Left cardiac atrium (tissue), 4 donors: ENCODE measurements at regions not wholly inside any gene's neighbourhood (a gene's known extent, or its start where the extent isn't known, plus 50 kb on each side); places are given as distances from the start of the nearest gene placed in this dataset.

Experiments used
- ATAC-seq, 2 donors: fragments of 200-7000 bp; cut with Tn5 transposase; one replicate each; pipeline ENCODE4 v1.9.1; 2020; ENCODE audit warnings: mild to moderate bottlenecking in 2 of 2, moderate library complexity in 2 of 2
- DNase-seq: peaks from one replicate; pipeline ENCODE4 v3.0.0-alpha.2; 2020
- intact Hi-C, 2 donors: fragments of 100-400 bp; cut with DNase I; formaldehyde crosslinking; loops; one replicate each; pipeline versions ENCODE4 v1.14.1 to v1.15.1; 2022 to 2023
- donor health status: DM: no; HTN: yes; CAD: no.
- donor health status: DM: no; HTN: yes; CAD: no; lungs with severe emphysema.
- donor health status: DM: yes; HTN: yes; CAD: no.
- donor health status: Dilated cardiomyopathy.

DNA sequence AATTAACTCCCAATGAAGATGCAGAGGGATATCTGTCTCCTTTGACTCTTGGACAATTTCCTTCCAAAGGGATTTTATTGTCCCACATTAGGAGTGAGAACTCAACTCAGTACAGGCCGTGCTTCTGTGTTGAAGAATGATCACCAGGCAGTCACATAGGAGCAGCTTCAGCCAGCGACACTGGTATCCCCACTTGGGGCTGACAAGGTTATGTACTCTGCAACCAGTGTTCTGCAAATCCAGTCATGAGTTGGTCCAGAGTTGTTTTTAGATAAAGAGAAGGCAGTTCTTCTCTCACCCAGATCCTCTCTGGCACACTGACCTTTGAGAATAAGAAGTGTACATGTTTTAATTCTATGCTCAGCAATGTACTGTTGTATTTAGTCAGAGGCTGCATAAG lies 415.8 kb downstream of the SETD4 start:
- ATAC-seq (no peak), DNase-seq (no peak)
- intact Hi-C loops = no loop called here

GRCh38 chr21:35643176-35643575 lies 417.1 kb downstream of the SETD4 start:
- DNase-seq = no peak
- ATAC-seq = no peak
- intact Hi-C loops = no loop called here

DNA sequence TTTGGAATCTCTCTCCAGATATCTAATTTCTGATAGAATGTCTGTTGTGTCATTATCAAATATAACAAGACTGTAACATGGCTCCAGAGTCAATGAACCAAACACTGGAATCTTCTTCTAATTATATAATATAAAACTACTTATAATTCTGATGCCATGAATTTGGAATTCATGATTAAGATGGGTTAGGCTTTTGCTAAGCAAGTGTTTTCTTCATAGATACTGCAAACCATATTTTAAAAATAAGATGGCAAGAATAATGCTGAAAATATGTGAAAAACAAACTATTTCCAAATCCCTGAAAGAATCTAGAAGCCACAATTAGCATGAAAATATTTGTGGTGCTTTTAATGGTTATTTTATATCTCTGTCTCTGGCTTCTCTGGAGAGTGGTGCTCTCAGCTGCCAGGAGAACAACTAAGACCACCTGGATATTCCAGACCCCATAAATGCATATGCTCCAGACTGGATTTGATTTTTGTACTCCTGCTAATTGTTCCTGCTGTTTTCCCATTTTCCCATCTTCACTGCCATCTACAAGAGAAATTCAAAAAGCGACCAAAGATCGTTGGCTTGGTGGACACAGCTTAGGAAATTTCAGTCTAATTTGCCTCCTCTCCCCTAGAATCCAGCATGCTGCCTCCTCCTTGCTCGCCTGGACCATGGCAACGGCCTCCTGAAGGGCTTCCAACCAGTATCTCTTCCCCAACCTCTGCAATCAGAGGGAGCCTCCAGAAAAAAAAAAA lies 418.9 kb downstream of the SETD4 start:
- DNase-seq = no peak
- intact Hi-C loops = no loop called here
- no peak for ATAC-seq

DNA sequence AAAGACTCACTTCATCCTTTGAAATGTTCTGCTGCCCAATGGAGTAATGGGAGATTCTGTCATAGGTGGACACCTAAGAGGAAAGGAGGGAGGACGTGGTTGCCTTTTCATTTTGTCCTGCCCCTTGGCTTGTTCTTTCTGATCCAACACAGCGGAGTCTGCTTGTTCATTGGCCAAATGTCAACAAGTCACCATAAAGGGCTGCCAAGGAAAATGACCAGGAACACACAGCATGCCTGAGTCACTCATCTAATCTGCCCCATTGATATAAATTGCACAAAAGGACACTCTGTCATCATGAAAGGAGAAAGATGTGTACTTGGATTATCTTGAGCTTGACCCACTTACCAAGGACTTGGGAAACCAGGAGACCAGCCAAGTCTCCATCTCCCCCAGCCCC lies 422.9 kb downstream of the SETD4 start:
- DNase-seq (peak; percentile 28), ATAC-seq (peak in 1 of 2 donors; percentile 91)
- intact Hi-C loops = no loop called here

GRCh38 chr21:35635994-35636393 lies 424.3 kb downstream of the SETD4 start:
- no peak for DNase-seq
- no peak for ATAC-seq
- intact Hi-C loops = no loop called here

GRCh38 chr21:35635261-35635660 lies 425.1 kb downstream of the SETD4 start:
- ATAC-seq (peak in 1 of 2 donors; percentile 64), DNase-seq (no peak)
- intact Hi-C loops = no loop called here

DNA sequence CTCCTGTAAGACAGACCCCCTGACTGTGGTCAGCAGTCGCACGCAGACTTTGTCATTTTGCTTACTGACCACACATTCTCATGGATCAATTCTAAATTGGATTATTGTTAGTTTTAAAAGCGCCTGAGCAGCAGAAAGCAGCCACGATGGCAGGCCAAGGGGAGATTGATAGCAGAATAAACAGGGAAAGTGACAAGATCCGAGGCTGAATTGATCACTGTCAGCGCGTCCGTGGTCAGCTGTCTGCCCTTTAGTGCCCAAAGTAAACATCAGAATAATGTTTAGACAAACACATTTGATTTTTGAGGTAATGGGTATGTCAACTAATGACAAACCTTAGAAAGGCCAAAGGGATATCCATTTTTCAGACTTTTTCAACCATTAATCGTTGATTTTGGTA lies 426.8 kb downstream of the SETD4 start:
- DNase-seq = no peak
- ATAC-seq = no peak
- intact Hi-C loops = no loop called here

- intact Hi-C loops = no loop called here
- ATAC-seq = no peak
- DNase-seq = no peak
Measured at GRCh38 chr21:35632711-35633110, 427.6 kb downstream of the SETD4 start.

GRCh38 chr21:35628316-35628715 lies 432.0 kb downstream of the SETD4 start:
- ATAC-seq (no peak), DNase-seq (no peak)
- intact Hi-C loops = no loop called here

- ATAC-seq (no peak), DNase-seq (no peak)
- intact Hi-C loops = no loop called here
Measured at GRCh38 chr21:35627462-35627861, 432.9 kb downstream of the SETD4 start.

DNA sequence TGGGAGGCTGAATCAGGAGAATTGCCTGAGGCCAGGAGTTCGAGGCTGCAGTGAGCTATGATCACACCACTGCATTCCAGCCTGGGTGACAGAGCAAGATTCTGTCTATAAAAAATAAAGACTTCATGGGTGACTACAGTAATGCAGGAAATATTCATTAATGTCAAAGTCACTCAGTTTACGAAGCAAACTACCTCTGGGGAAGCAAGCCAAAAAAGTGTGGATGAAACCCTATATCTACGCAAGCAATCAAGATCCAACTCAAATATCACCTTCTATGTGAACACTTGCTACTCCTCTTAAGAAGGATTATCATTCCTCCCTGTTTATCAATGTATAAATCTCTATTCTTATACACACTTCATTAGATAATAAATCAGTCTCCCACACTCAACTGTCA lies 434.8 kb downstream of the SETD4 start:
- ATAC-seq (no peak), DNase-seq (no peak)
- intact Hi-C loops = no loop called here

DNA sequence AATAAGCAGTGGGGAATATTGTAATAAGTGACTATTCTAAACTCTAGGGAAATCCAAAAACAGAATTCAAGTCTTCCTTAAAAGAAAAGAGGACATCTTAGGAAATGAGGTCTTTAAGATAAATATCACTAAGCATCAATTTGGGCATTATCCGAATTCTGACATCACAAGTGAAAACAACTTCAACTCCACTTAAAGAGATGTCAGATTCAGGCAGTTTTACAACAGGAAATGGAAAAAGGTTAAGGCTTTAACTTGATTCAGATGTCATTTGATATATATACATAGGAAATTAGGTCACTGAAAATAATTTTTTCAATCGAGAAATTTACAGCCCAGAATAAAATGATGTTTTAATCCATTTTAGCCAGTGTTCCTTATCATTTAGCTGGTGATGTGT lies 435.4 kb downstream of the SETD4 start:
- no peak for ATAC-seq
- intact Hi-C loops = no loop called here
- DNase-seq = no peak

- DNase-seq (no peak), ATAC-seq (no peak)
- intact Hi-C loops = no loop called here
Measured at GRCh38 chr21:35622612-35623011, 437.7 kb downstream of the SETD4 start.

DNA sequence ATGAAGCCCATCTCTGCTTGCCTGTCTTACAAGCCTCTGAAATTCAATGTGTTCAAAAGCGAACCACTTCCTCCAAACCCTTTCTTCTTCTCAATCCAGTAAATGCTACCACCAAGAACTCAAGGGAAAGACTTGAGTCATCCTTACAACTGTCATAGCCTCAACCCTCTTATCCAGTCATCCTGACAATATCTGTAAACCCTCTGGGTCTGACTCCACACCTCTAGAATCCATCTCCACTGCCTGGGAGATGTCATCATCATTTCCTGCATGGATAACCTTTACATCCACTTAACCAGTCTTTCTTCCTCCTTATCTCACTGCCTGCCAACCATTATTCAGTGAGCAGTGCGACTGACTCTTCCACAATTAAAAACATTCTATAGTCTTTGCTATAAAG lies 441.1 kb downstream of the SETD4 start:
- ATAC-seq = no peak
- intact Hi-C loops = loop anchor here in 1 of 2 donors (10.0 kb wide), 1 partner anchor 874 kb away; no protein-coding TSS in a partner anchor
- DNase-seq = no peak

GRCh38 chr21:35617491-35617890 lies 442.8 kb downstream of the SETD4 start:
- intact Hi-C loops = loop anchor here in 1 of 2 donors (10.0 kb wide), 1 partner anchor 873 kb away; no protein-coding TSS in a partner anchor
- DNase-seq = no peak
- ATAC-seq = no peak

DNA sequence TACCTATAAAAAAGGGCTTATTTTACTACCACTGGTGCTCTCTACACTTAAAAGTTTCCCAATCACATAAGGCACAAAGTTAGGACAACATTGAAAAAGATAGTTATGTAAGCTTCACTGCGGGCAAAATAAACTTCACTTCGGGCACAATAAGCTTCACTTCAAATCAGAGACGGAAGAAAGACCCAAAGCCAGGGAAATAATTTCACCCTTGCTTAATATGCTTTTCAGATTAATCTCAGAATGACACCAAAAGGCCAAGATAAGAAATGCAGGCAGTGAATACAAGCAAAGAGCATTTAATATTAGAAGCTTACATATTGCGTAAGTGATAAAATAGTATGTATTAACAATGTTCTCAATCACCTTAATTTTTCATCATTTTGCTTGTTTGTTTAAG lies 444.2 kb downstream of the SETD4 start:
- intact Hi-C loops = loop anchor here in 1 of 2 donors (10.0 kb wide), 1 partner anchor 871 kb away; no protein-coding TSS in a partner anchor
- DNase-seq (no peak), ATAC-seq (peak in 1 of 2 donors; percentile 41)

DNA sequence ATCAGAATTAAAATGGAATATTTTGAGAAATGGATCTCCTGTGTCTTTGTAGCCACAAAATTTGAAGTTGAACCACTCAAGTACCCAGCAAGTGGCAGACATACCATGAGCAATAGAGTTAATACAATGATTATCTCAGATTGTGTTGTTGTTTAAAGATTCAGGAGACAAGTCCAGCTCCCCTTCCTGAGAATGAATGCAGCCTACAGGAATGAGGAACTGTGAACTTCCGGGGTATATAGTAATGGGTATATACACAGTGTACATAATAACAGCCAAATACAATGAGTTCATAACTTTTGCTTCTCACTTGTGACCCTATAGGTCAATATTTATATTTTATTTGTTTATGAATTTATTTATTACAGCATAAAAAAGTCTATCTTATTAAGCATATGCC lies 445.0 kb downstream of the SETD4 start:
- DNase-seq = no peak

DNA sequence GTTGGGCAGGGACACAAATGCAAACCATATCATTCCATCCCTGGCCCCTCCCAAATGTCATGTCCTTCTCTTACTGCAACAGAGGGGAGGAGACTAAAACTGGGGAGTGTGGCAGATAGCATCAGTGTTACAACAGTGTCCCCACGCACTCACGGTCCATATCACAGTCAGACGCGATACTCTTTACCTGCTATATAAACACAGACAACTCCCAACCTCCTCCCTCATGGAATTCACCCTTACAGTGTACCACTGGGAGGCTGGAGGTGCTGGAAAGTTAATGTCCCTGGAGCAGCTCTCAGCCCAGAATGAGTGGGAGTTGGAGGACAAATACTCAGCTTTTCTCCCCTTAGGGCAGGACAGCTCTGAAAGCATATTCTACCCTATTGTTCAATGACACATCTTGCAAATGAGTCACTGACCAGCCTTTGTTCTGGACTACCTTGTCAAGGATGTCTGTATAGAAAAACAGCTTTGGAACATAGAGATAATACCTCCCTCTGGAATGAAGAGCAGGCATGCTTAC lies 445.9 kb downstream of the SETD4 start:
- intact Hi-C loops = loop anchor here in 1 of 2 donors (10.0 kb wide), 1 partner anchor 870 kb away; no protein-coding TSS in a partner anchor
- no peak for ATAC-seq
- no peak for DNase-seq

More for the DNA sequence above, 445.0 kb downstream of the SETD4 start:
- ATAC-seq = no peak
- intact Hi-C loops = loop anchor here in 1 of 2 donors (10.0 kb wide), 1 partner anchor 871 kb away; no protein-coding TSS in a partner anchor

DNA sequence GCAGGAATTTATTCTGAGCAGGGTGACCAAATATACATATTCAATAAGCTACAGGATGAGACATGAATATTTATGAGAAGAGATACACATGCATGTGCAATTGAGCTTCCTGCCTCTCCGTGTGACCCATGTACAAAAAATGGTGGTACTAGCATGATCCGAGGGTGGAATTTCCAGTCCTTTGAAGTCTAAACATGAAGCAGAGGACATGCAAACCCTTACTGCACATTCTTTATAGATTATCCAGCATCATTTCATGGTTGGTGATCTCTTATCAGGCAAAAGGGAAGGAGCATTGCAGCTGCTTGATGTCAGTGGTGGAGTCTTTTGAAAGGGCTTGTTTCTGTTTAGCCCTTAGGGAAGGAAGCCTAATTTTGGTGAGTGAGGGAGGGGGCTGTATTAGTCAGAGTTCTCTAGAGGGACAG lies 448.6 kb downstream of the SETD4 start:
- intact Hi-C loops = loop anchor here in 1 of 2 donors (10.0 kb wide), 1 partner anchor 867 kb away; no protein-coding TSS in a partner anchor
- DNase-seq (no peak), ATAC-seq (no peak)

GRCh38 chr21:35609263-35609662 lies 451.1 kb downstream of the SETD4 start:
- DNase-seq = no peak
- intact Hi-C loops = no loop called here
- ATAC-seq = no peak

DNA sequence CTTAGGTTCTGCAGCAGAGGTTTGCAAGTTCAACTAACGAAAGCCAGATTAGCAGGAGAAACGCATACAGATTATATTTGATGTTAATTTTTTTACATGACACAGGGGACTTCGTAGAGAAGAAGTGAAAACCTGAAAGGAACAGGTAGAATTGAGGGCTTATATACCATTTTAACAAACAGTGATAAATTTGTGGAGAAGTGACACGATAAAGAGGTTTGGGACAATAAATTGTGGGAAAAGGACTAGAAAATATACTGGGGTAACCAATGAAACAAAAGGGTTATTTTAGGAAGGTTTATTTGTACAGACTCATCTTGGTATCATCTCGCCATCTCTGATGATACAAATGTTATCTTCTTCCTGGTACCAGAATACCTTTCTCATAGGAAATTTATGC lies 452.9 kb downstream of the SETD4 start:
- intact Hi-C loops = no loop called here
- no peak for ATAC-seq
- no peak for DNase-seq
